ENCODE measurements at regions not wholly inside any gene's neighbourhood (a gene's known extent, or its start where the extent isn't known, plus 50 kb on each side); places are given as distances from the start of the nearest gene placed in this dataset.

DNA sequence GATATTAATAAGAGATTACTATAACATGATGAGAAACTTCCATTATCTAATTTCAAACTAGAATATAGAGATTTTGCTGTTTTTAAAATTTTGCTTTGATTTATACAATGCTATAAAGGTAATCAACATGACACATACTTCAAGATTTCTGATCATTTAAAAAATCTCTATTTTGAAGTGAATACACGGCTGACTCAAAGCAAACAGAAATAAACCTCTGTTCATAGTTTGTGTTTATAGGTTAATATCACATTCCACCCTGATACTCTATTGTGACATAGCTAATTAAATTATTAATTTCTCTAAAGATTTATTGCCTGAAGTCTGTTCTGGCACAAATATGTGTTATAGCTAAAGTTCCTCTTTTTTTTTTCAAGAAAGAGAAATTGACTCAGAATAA is 349.2 kb downstream of the TLL1 start:
- DNase-seq (ENCODE audit: low spot score) = no peak
- Mint-ChIP-seq H3K36me3 (ENCODE audit: low read depth) (no peaks in the 10 kb centered on the region), H3K27me3 (ENCODE audit: insufficient read depth) (no peaks in the 10 kb centered on the region), H3K4me1 (ENCODE audit: low read depth) (no peaks in the 10 kb centered on the region), H3K4me3 (no peak overlapping the region), H3K9me3 (no peaks in the 10 kb centered on the region), H3K27ac (no peak overlapping the region)
- intact Hi-C loops (cut with micrococcal nuclease) = no loop called here

DNA sequence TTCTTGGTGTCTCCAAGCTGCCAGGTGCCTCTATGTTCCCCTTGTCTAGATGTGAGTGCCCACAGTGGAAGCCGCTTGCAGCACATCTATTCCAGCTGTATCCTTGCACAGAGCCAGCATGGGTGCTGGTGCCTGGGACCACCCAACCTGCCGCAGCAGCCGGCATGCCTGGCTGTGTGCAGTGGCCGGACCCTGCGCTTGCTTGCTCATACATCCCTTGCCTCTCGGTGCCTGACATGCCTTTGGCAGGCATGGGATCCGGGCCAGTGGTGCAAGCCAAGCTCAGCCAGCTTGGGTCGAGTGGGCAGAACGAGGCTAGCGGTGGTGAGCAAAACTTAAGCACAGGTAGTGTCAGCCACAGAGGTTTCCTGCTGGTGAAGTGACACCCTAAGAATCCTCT is 355.1 kb downstream of the TLL1 start:
- H3K4me3 Mint-ChIP-seq = no peak overlapping the region
- no peaks in the 10 kb centered on the region for H3K27me3 Mint-ChIP-seq (ENCODE audit: insufficient read depth)
- no peaks in the 10 kb centered on the region for H3K36me3 Mint-ChIP-seq (ENCODE audit: low read depth)
- no peaks in the 10 kb centered on the region for H3K9me3 Mint-ChIP-seq
- no peaks in the 10 kb centered on the region for H3K4me1 Mint-ChIP-seq (ENCODE audit: low read depth)
- intact Hi-C loops (cut with micrococcal nuclease) = no loop called here
- H3K27ac Mint-ChIP-seq = no peak overlapping the region
- no peak for DNase-seq (ENCODE audit: low spot score)

DNA sequence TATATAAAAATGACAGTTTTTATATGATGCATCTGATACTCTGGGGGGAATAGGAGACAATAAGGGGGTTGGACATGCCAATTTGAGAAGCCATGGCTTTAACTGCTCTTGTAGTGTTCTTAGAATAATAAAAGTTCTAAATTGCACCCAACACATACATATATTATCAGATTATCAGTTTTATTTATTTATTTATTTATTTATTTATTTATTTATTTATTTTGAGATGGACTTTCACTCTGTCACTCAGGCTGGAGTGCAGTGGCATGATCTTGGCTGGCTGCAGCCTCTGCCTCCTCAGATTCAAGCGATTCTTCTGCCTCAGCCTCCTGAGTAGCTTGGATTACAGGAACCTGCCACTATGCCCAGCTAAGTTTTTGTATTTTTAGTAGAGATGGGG is 356.8 kb downstream of the TLL1 start:
- H3K27ac Mint-ChIP-seq = no peak overlapping the region
- DNase-seq (ENCODE audit: low spot score) = no peak
- H3K4me1 Mint-ChIP-seq (ENCODE audit: low read depth) = no peaks in the 10 kb centered on the region
- intact Hi-C loops (cut with micrococcal nuclease) = no loop called here
- H3K27me3 Mint-ChIP-seq (ENCODE audit: insufficient read depth) = no peaks in the 10 kb centered on the region
- H3K9me3 Mint-ChIP-seq = no peaks in the 10 kb centered on the region
- no peak overlapping the region for H3K4me3 Mint-ChIP-seq
- H3K36me3 Mint-ChIP-seq (ENCODE audit: low read depth) = no peaks in the 10 kb centered on the region

DNA sequence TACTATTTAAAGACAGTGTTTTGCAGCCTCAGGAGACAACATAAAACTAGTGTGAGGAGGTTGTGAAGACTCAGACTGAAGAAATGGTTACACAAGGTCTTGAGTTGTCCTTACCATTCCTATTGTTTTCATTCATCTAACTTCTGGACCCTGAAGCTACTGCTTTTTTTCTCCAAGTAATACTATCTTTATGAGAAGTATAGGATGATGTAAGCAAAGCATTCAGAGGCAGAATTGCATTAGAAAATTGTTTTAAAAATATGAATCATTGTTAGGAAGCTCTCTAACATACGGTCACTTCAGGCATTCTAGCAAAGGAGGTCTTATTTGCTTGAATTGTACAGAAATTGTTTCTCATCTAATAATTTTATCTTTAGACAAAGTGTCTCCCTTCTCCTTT is 357.8 kb downstream of the TLL1 start:
- DNase-seq (ENCODE audit: low spot score) = no peak
- Mint-ChIP-seq H3K27ac (no peak overlapping the region), H3K4me3 (no peak overlapping the region), H3K9me3 (no peaks in the 10 kb centered on the region), H3K36me3 (ENCODE audit: low read depth) (no peaks in the 10 kb centered on the region), H3K27me3 (ENCODE audit: insufficient read depth) (no peaks in the 10 kb centered on the region), H3K4me1 (ENCODE audit: low read depth) (no peaks in the 10 kb centered on the region)
- intact Hi-C loops (cut with micrococcal nuclease) = no loop called here

DNA sequence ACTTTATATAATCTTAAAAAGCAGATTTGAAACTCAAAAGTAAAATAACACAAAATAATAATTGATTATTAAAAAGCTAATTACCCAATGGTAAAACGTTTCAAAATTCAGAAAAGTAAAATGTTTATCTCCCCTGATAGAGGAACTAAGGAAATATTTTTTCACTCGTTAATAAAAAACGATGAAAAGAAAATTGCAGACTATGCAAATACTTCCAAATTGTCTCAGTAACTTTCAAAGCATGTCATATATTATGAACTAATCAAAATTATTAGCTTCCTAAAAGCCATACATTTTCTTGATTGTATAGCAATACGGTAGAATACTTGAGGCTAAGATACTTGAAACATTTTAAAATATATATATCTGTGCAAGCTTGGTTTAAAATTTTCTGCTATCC is 366.3 kb downstream of the TLL1 start:
- H3K9me3 Mint-ChIP-seq = no peaks in the 10 kb centered on the region
- H3K27me3 Mint-ChIP-seq (ENCODE audit: insufficient read depth) = no peaks in the 10 kb centered on the region
- intact Hi-C loops (cut with micrococcal nuclease) = no loop called here
- no peak overlapping the region for H3K4me3 Mint-ChIP-seq
- H3K36me3 Mint-ChIP-seq (ENCODE audit: low read depth) = no peaks in the 10 kb centered on the region
- H3K27ac Mint-ChIP-seq = no peak overlapping the region
- H3K4me1 Mint-ChIP-seq (ENCODE audit: low read depth) = no peaks in the 10 kb centered on the region
- no peak for DNase-seq (ENCODE audit: low spot score)

DNA sequence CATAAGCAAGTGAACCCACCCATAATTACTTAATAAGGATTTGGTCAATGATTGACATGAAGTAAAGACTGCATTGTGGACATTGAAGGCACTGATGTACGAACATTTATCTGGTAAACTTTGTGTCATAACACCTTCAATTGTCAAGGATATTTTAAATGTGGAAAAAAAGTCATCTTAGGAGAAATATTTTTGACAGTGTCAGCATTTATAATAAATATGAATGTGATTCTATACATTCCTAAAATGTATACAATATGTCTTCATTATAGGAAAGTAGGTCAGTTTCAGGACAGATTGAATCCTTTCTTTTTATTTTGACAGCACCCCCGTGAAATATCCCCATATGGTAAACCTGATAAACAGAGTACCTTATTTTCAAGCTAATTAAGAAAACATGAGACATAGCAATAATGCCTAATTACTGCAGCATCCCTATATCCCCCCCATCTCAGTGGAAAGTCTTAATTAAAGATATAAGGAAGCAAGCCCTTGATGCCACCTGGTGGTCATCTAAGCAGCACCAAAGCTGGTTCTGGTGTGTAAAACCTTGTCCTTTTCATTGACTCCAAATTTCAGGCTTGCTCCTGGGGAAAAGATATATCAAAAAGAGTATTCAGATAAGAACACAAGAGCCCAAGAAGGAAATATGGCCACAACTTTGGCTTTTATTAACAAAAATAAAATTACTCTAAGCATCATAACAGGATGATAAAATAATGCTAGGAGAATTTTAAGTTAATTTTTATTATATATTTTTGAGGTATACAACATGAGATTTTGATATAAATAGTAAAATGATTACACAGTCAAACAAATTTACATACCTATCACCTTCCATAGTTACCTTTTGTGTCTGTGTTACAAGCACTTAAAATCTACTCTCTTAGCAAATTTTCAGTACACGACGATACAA is 379.7 kb downstream of the TLL1 start:
- intact Hi-C loops (cut with micrococcal nuclease) = loop anchor here (2.0 kb wide), 1 partner anchor 86 kb away; no protein-coding TSS in a partner anchor
- no peak overlapping the region for H3K4me3 Mint-ChIP-seq
- no peaks in the 10 kb centered on the region for H3K36me3 Mint-ChIP-seq (ENCODE audit: low read depth)
- no peaks in the 10 kb centered on the region for H3K27me3 Mint-ChIP-seq (ENCODE audit: insufficient read depth)
- H3K27ac Mint-ChIP-seq = no peak overlapping the region
- H3K4me1 Mint-ChIP-seq (ENCODE audit: low read depth) = no peaks in the 10 kb centered on the region
- DNase-seq (ENCODE audit: low spot score) = no peak
- no peaks in the 10 kb centered on the region for H3K9me3 Mint-ChIP-seq

DNA sequence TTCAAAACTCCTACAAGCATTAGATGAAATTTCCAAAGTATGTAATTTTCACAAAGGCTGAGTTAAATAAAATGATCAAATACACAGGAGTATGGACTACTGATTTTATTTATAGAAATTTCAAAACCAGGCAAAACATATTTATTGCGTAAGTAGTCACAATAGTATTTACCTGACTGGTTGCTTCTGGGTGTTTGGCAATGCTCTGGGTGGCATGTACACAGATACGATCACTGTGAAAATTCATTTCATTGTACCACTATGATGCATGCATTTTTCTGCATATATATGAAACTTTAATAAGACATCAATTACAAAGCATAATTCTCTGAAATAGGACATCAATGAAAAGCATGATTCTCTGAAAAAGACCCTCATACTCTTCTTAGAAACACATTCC is 384.2 kb downstream of the TLL1 start:
- H3K36me3 Mint-ChIP-seq (ENCODE audit: low read depth) = no peaks in the 10 kb centered on the region
- no peaks in the 10 kb centered on the region for H3K27me3 Mint-ChIP-seq (ENCODE audit: insufficient read depth)
- no peaks in the 10 kb centered on the region for H3K9me3 Mint-ChIP-seq
- H3K4me1 Mint-ChIP-seq (ENCODE audit: low read depth) = no peaks in the 10 kb centered on the region
- no peak overlapping the region for H3K27ac Mint-ChIP-seq
- no peak overlapping the region for H3K4me3 Mint-ChIP-seq
- intact Hi-C loops (cut with micrococcal nuclease) = no loop called here
- DNase-seq (ENCODE audit: low spot score) = no peak

DNA sequence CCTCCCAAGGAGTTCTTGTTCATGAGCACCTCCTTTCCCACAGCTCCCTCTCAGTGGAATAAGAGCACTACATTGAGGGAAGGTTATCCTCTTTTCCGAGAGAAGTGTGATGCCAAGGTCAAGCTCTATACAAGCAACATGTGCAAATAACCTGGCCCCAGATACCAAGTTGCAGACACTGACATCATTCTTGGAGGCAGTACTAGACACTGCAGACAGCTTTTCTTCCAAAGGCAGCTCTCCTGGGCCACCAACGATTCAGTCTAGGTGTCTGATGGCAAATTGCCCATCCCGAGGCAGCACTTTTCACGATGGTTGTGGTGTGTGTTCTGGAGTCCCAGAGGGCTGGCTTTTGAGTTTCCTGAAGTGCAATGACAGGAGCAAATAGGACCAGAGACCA is 384.9 kb downstream of the TLL1 start:
- H3K9me3 Mint-ChIP-seq = no peaks in the 10 kb centered on the region
- no peak for DNase-seq (ENCODE audit: low spot score)
- intact Hi-C loops (cut with micrococcal nuclease) = no loop called here
- no peaks in the 10 kb centered on the region for H3K4me1 Mint-ChIP-seq (ENCODE audit: low read depth)
- no peaks in the 10 kb centered on the region for H3K27me3 Mint-ChIP-seq (ENCODE audit: insufficient read depth)
- no peak overlapping the region for H3K27ac Mint-ChIP-seq
- no peak overlapping the region for H3K4me3 Mint-ChIP-seq
- H3K36me3 Mint-ChIP-seq (ENCODE audit: low read depth) = no peaks in the 10 kb centered on the region

DNA sequence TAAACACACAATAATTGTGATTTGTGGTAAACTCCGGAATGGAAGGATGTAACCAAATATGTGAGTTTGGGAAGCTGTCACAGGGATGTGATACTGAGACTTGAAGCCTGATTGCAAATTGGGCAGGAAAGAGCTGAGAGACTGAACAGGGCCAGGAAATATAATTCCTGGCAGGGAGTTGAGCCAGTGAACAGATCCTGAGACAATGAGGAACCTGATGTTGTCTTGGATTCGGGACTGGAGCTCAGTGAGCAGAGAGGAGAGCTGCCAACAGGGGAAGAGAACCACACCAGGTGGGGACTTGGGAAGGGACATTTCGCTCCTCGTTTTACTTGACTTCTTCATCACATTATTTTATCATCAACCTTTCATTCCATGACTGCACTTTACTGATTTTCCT is 386.0 kb downstream of the TLL1 start:
- intact Hi-C loops (cut with micrococcal nuclease) = no loop called here
- no peak for DNase-seq (ENCODE audit: low spot score)
- Mint-ChIP-seq H3K4me3 (no peak overlapping the region), H3K27ac (no peak overlapping the region), H3K4me1 (ENCODE audit: low read depth) (no peaks in the 10 kb centered on the region), H3K9me3 (no peaks in the 10 kb centered on the region), H3K36me3 (ENCODE audit: low read depth) (no peaks in the 10 kb centered on the region), H3K27me3 (ENCODE audit: insufficient read depth) (no peaks in the 10 kb centered on the region)

DNA sequence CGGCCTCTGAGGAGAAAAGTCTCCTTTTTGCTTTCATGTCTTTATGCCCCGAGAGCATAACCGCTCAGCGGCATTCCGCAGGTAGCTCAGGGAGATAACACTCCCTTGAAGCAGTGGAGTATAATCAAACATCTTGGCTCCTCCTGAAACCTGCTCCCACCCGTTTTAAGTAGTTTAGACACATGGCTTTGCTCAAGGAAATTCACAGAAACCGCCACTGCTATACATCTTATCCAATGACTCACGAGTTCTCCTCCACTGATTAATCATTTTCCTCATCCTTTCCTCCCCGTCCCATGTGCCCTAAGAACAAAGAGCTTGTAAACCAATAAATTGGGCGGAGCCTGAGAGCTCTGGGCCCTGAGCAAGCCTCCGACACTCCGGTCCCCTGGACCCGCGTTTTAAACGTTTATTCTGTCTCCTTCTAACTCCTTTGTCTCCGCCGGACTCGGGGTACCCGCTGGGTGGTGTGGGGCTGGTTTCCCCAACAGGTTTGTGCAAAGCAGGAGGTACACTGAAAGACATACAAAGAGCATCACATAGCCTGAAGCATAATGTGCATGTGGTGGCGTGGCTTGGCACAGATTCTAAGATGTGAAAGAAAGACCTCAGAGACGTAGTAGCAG is 401.2 kb downstream of the TLL1 start:
- Mint-ChIP-seq H3K36me3 (ENCODE audit: low read depth) (no peaks in the 10 kb centered on the region), H3K27ac (no peak overlapping the region), H3K4me1 (ENCODE audit: low read depth) (no peaks in the 10 kb centered on the region), H3K4me3 (no peak overlapping the region), H3K27me3 (ENCODE audit: insufficient read depth) (no peaks in the 10 kb centered on the region), H3K9me3 (no peaks in the 10 kb centered on the region)
- no peak for DNase-seq (ENCODE audit: low spot score)
- intact Hi-C loops (cut with micrococcal nuclease) = no loop called here

DNA sequence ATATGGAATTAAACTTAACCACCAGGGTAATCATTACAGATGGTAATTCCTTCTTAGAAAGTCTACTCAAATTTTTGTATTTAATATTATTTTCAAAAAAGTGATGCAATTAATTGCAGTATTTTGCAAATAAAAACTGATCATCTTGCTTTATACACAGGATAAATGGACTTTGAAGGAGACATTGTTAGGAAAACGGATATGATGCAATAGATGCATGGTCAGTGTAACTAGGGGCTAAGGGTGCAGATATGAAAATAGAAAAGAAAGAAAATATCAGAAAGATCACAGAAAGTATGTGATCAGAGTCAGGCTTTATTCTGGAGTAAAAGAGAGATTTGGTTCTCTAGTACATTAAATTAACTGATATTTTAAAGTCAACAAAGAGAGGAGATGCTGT is 401.7 kb downstream of the TLL1 start:
- no peaks in the 10 kb centered on the region for H3K9me3 Mint-ChIP-seq
- H3K4me3 Mint-ChIP-seq = no peak overlapping the region
- H3K36me3 Mint-ChIP-seq (ENCODE audit: low read depth) = no peaks in the 10 kb centered on the region
- no peak overlapping the region for H3K27ac Mint-ChIP-seq
- H3K4me1 Mint-ChIP-seq (ENCODE audit: low read depth) = no peaks in the 10 kb centered on the region
- intact Hi-C loops (cut with micrococcal nuclease) = no loop called here
- no peak for DNase-seq (ENCODE audit: low spot score)
- no peaks in the 10 kb centered on the region for H3K27me3 Mint-ChIP-seq (ENCODE audit: insufficient read depth)

DNA sequence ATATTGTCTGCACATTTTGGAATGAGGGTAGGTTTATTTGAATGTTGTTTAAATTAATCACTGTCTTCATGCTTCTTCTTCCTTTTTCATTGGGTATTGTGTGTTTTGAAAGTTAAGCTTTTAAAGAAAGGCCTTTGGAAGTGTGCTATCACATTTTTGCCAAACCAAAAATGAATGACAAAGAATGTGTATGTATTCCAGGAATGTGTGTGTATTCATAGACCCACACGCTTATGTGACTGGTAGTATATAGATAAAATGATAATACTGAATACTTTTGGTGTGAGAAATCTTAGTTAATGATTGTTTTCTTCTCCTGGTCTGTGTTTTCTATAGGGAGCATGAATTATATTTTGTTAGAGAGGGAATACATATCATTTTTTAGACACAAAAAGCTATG is 404.4 kb downstream of the TLL1 start:
- Mint-ChIP-seq H3K4me3 (no peak overlapping the region), H3K27ac (no peak overlapping the region), H3K36me3 (ENCODE audit: low read depth) (no peaks in the 10 kb centered on the region), H3K9me3 (no peaks in the 10 kb centered on the region), H3K4me1 (ENCODE audit: low read depth) (no peaks in the 10 kb centered on the region), H3K27me3 (ENCODE audit: insufficient read depth) (no peaks in the 10 kb centered on the region)
- intact Hi-C loops (cut with micrococcal nuclease) = no loop called here
- no peak for DNase-seq (ENCODE audit: low spot score)

DNA sequence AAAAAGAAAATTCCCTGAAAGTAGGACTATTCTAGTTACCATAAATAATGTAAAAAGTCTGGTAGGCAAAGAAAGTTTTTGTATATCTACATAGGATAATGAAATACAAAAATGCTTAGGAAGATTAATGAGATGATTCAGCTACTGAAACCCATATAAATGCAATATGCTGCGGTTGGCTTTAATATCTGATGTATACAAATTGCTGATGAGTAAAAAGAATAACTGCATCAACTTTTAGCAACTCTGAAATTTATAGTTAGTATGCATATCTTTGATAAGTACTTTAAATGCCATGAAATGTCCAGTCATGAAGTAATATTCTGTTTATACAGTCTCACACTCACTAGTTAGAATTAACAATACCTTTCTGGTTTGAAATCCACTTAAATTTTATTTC is 404.8 kb downstream of the TLL1 start:
- H3K4me1 Mint-ChIP-seq (ENCODE audit: low read depth) = no peaks in the 10 kb centered on the region
- no peaks in the 10 kb centered on the region for H3K36me3 Mint-ChIP-seq (ENCODE audit: low read depth)
- DNase-seq (ENCODE audit: low spot score) = no peak

More for the DNA sequence above, 404.8 kb downstream of the TLL1 start:
- H3K27me3 Mint-ChIP-seq (ENCODE audit: insufficient read depth) = no peaks in the 10 kb centered on the region
- no peaks in the 10 kb centered on the region for H3K9me3 Mint-ChIP-seq
- intact Hi-C loops (cut with micrococcal nuclease) = no loop called here
- H3K4me3 Mint-ChIP-seq = no peak overlapping the region
- no peak overlapping the region for H3K27ac Mint-ChIP-seq
